HEK293T (cell line): ENCODE measurements at regions not wholly inside any gene's neighbourhood (a gene's known extent, or its start where the extent isn't known, plus 50 kb on each side); places are given as distances from the start of the nearest gene placed in this dataset.
"Not testable (repeated sequence)": the region's sequence is repeated elsewhere in the genome, so short reads cannot be mapped to it uniquely, and the experiment has no call there.

Experiments used
- CTCF ChIA-PET: fragments of 350-600 bp; formaldehyde crosslinking; extraction: SDS; loops from one replicate; lab custom pipeline; 2021; ENCODE audit warnings: antibody characterized with exemption, inconsistent platforms; lab: Yijun Ruan, JAX
- POLR2A ChIA-PET: fragments of 350-600 bp; formaldehyde crosslinking; extraction: SDS; loops from one replicate; lab custom pipeline; 2020; ENCODE audit warnings: antibody characterized with exemption, inconsistent platforms; lab: Yijun Ruan, JAX
- DNase-seq: peaks from one replicate; pipeline ENCODE4 v3.0.0; 2012; ENCODE audit warnings: mixed read lengths; ENCODE audit errors: extremely low spot score
- ARNT ChIP-seq: fragments of 450-650 bp; IDR thresholded peaks from 2 replicates; pipeline ENCODE4 v1.6.1; 2017; ENCODE audit warnings: mild to moderate bottlenecking
- BHLHE40 ChIP-seq: fragments of 450-650 bp; IDR thresholded peaks from 2 replicates; pipeline ENCODE4 v1.6.1; 2016; ENCODE audit warnings: mild to moderate bottlenecking, moderate library complexity, borderline replicate concordance
- CTBP1 ChIP-seq: fragments of 450-650 bp; IDR thresholded peaks from 2 replicates; pipeline ENCODE4 v1.6.1; 2016; ENCODE audit warnings: borderline replicate concordance
- ELF4 ChIP-seq: fragments of 450-650 bp; IDR thresholded peaks from 2 replicates; pipeline ENCODE4 v1.6.1; 2017; ENCODE audit warnings: antibody characterized with exemption
- FOXA1 ChIP-seq: fragments of 450-650 bp; IDR thresholded peaks from 2 replicates; pipeline ENCODE4 v1.6.1; 2016; ENCODE audit warnings: mild to moderate bottlenecking
- FOXK2 ChIP-seq: fragments of 450-650 bp; IDR thresholded peaks from 2 replicates; pipeline ENCODE4 v1.6.1; 2016; ENCODE audit warnings: mild to moderate bottlenecking
- FOXM1 ChIP-seq: fragments of 450-650 bp; IDR thresholded peaks from 2 replicates; pipeline ENCODE4 v1.6.1; 2017; ENCODE audit warnings: mild to moderate bottlenecking, borderline replicate concordance
- HDGF ChIP-seq: fragments of 450-650 bp; IDR thresholded peaks from 2 replicates; pipeline ENCODE4 v1.6.1; 2017; ENCODE audit warnings: antibody characterized with exemption, borderline replicate concordance
- L3MBTL2 ChIP-seq: fragments of 450-650 bp; conservative IDR thresholded peaks from 2 replicates; pipeline ENCODE4 v1.6.1; 2016; ENCODE audit warnings: mild to moderate bottlenecking
- LEF1 ChIP-seq: fragments of 450-650 bp; IDR thresholded peaks from 2 replicates; pipeline ENCODE4 v1.6.1; 2017; ENCODE audit warnings: mild to moderate bottlenecking, borderline replicate concordance
- NFRKB ChIP-seq: fragments of 450-650 bp; IDR thresholded peaks from 2 replicates; pipeline ENCODE4 v1.6.1; 2016; ENCODE audit warnings: mild to moderate bottlenecking, moderate library complexity
- PKNOX1 ChIP-seq: fragments of 450-650 bp; IDR thresholded peaks from 2 replicates; pipeline ENCODE4 v1.6.1; 2016
- SP1 ChIP-seq: fragments of 450-650 bp; IDR thresholded peaks from 2 replicates; pipeline ENCODE4 v1.6.1; 2017
- SUZ12 ChIP-seq: fragments of 450-650 bp; IDR thresholded peaks from 2 replicates; pipeline ENCODE4 v1.6.1; 2016; ENCODE audit warnings: mild to moderate bottlenecking
- TARDBP ChIP-seq: fragments of 450-650 bp; IDR thresholded peaks from 2 replicates; pipeline ENCODE4 v1.6.1; 2016
- ZNF384 ChIP-seq: fragments of 450-650 bp; IDR thresholded peaks from 2 replicates; pipeline ENCODE4 v1.6.1; 2016

GRCh38 chr6:73984571-73985210 lies 288.7 kb downstream of the CD109 start:
- ChIA-PET CTCF (no interaction called here), POLR2A (no interaction called here)
- TF ChIP-seq PKNOX1 (no peak), SP1 (no peak), L3MBTL2 (no peak), FOXK2 (no peak)
- no peak for DNase-seq

GRCh38 chr6:73983367-73983766 lies 287.4 kb downstream of the CD109 start:
- DNase-seq, result no peak
- ChIA-PET POLR2A (no interaction called here), CTCF (no interaction called here)
- no peak for TF ChIP-seq L3MBTL2
- TF ChIP-seq ELF4, result no peak
- no peak for TF ChIP-seq ARNT
- TF ChIP-seq BHLHE40, result no peak
- no peak for TF ChIP-seq TARDBP
- TF ChIP-seq NFRKB, result no peak
- no peak for TF ChIP-seq FOXM1
- TF ChIP-seq FOXK2, result no peak
- no peak for TF ChIP-seq ZNF384

- CTCF ChIA-PET, result no interaction called here
- POLR2A ChIA-PET, result no interaction called here
- TF ChIP-seq FOXM1, result no peak
- no peak for TF ChIP-seq FOXA1
- no peak for TF ChIP-seq NFRKB
- TF ChIP-seq ARNT, result no peak
- no peak for TF ChIP-seq ELF4
These were observed 284.1 kb downstream of the CD109 start for GRCh38 chr6:73980096-73980495.

GRCh38 chr6:73978330-73978729 lies 282.3 kb downstream of the CD109 start:
- TF ChIP-seq FOXK2 (no peak), NFRKB (no peak), L3MBTL2 (no peak), LEF1 (no peak), CTBP1 (no peak), HDGF (no peak), ELF4 (no peak), ARNT (no peak), BHLHE40 (no peak), PKNOX1 (no peak), FOXM1 (no peak), SP1 (no peak), ZNF384 (no peak), TARDBP (no peak), SUZ12 (no peak), FOXA1 (no peak)
- ChIA-PET CTCF (no interaction called here), POLR2A (no interaction called here)
- DNase-seq, result no peak

More at GRCh38 chr6:73980096-73980495, 284.1 kb downstream of the CD109 start:
- no peak for DNase-seq

GRCh38 chr6:73972518-73972917 lies 276.5 kb downstream of the CD109 start:
- DNase-seq, POLR2A ChIA-PET, CTCF ChIA-PET: not testable (repeated sequence)

GRCh38 chr6:73969971-73970970 lies 274.3 kb downstream of the CD109 start:
- CTCF ChIA-PET, result interaction anchor here (0.6 to 1.3 kb wide), 8 partner anchors 85 to 1234 kb away, joined by 3 to 11 read pairs (median 4); no protein-coding TSS in a partner anchor
- peak; percentile 23 for DNase-seq

More at GRCh38 chr6:73969971-73970970, 274.3 kb downstream of the CD109 start:
- TF ChIP-seq FOXM1, result no peak
- peak; percentile 54; the same call in 1 of the 2 replicates for TF ChIP-seq PKNOX1
- no peak for TF ChIP-seq LEF1
- peak; percentile 69 for TF ChIP-seq ZNF384
- POLR2A ChIA-PET, result interaction anchor here (0.7 kb wide), 1 partner anchor 19 kb away, joined by 4 read pairs; no protein-coding TSS in a partner anchor
